Choroid plexus epithelial cell (primary cell): ENCODE measurements at regions not wholly inside any gene's neighbourhood (a gene's known extent, or its start where the extent isn't known, plus 50 kb on each side); places are given as distances from the start of the nearest gene placed in this dataset.

Source experiments
- DNase-seq: peaks from one replicate; pipeline ENCODE4 v3.0.0-alpha.2; 2010; ENCODE audit warnings: low read depth
- H3K4me3 ChIP-seq: 2 replicates; pipeline ENCODE4 v1.5.1; 2011; ENCODE audit warnings: low read depth, mild to moderate bottlenecking, control low read depth, low read length, moderate library complexity
- CTCF ChIP-seq: conservative IDR thresholded peaks from 2 replicates; pipeline ENCODE4 v1.5.1; 2011; ENCODE audit warnings: low read depth, mild to moderate bottlenecking, control low read depth, inconsistent platforms, low read length, moderate library complexity

DNA sequence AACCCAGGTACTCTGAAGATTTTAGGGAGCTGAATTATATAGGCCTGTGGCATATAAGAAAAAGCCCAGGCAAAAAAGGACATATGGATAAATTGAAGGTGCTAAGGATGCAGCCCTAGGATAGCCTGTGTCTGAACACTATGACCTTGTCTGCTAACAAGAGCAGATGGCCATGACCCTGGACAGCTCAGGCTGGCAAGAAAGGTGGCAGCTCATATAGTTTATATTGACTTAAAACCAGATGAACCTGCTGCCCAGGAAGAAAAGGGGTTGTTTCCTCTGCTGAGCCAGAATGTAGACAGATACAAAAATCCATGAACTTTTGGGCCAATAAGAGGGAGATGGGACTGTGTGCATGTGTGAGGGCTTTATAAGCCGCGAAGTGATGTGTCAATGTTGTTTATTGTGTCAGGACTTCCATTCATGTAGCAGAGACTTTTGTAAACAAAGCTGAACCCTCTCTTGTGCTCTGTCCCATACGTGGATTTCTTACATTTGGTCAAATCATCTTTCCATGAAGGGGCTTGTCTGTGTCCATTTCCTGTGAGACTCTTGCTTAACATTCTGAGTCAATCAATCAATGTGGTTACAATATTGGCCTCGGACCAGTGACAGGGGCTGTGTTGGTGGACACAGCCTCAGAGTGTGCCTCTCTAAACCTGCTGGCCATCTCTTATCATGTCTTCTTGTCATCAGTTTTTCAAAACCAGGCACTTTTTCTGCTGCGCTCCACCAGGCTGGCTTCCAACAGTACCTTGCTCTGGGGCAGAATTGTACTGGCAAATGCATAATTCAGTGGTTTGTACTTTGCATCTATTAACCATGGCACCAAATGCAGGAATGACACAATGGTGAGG, 321.2 kb downstream of the WDR72 start:
- no peak overlapping the region for H3K4me3 ChIP-seq
- no peak for DNase-seq
- no peak for TF ChIP-seq CTCF

- no peak for TF ChIP-seq CTCF
- no peak overlapping the region for H3K4me3 ChIP-seq
- no peak for DNase-seq
Measured at GRCh38 chr15:53437366-53437765, 322.1 kb downstream of the WDR72 start.

DNA sequence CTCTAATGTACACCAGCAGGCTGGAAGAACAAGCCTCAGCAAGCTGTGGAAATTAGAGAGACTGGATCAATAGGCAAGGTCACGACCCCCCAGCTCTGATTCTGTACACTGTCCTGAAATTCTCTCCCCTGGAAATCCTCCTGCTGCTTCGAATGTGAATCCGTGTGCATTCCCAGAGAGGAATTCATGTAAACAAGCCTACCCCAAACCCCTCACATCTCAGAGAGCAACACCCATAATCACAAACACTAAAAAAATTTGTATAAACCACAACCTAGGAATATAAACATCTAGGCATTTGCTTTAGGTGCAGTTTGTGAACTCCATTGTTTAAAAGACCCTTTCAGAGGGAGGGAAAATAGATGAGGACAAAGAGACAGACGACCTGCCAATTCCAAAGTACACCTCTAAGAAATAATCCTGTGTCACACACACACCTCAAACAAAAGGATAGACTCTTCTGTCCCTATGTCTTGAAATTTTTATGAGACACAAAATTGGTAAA, 325.2 kb downstream of the WDR72 start:
- no peak for TF ChIP-seq CTCF
- H3K4me3 ChIP-seq: no peak overlapping the region
- no peak for DNase-seq

- no peak for DNase-seq
- no peak for TF ChIP-seq CTCF
- no peak overlapping the region for H3K4me3 ChIP-seq
Measured at GRCh38 chr15:53416219-53416940, 343.1 kb downstream of the WDR72 start.

- no peak for TF ChIP-seq CTCF
- DNase-seq: no peak
Measured at GRCh38 chr15:53414167-53414566, 345.3 kb downstream of the WDR72 start.

GRCh38 chr15:53412542-53412941, 346.9 kb downstream of the WDR72 start:
- TF ChIP-seq CTCF: no peak
- DNase-seq: no peak

More at GRCh38 chr15:53414167-53414566, 345.3 kb downstream of the WDR72 start:
- no peak overlapping the region for H3K4me3 ChIP-seq

More at GRCh38 chr15:53412542-53412941, 346.9 kb downstream of the WDR72 start:
- H3K4me3 ChIP-seq: no peak overlapping the region
